ENCODE measurements at regions not wholly inside any gene's neighbourhood (a gene's known extent, or its start where the extent isn't known, plus 50 kb on each side); places are given as distances from the start of the nearest gene placed in this dataset.

DNA sequence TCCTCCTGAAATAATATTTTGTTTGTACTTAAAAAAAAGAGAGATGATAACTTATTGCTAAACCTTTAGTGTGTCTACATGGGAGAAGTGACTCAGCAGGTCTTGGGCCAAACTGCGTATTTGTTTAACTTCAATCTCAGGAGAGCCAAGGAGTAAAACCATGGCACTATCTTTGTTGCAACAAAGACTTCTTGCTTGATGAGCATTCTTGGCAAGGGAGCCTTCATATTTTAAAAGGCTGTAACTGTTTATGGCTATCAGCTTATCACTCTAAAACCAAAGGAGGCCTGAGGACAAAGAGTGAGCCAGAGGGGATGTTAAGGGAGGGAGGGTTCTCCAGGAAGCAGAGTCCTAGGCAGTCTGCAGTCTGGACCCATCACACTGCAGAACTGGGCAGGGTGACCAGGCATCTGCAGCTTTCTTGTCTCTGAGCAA is 216.2 kb upstream of the S1PR3 start:
- no peak for ATAC-seq
- POLR2A ChIA-PET = no interaction called here

DNA sequence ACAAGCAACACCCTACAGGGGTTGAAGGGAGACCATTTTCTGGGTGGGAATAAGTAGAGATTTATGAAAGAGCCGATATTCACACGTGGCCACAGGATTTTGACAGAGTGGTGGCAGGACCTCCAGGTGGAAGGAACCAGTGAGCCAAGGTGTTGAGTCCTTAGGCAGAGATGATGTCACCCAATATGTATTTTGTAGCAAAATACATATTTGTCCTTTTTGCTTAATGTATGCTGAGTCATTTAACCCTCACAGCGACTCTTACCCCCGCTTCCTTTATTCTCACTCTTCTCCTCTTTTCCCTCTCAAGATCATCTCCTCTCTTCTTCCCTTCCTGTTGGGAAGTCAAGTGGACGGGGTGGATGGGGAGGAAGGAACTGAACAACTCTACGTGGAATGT is 215.7 kb upstream of the S1PR3 start:
- H3K27me3 Mint-ChIP-seq = peaks cover 13% of the 10 kb centered on the region
- no peak overlapping the region for H3K4me3 Mint-ChIP-seq
- no peaks in the 10 kb centered on the region for H3K36me3 Mint-ChIP-seq (ENCODE audit: low read depth)
- H3K9me3 Mint-ChIP-seq (ENCODE audit: low read depth) = no peaks in the 10 kb centered on the region
- no peak overlapping the region for H3K27ac Mint-ChIP-seq
- peaks cover 4% of the 10 kb centered on the region for H3K4me1 Mint-ChIP-seq
- ChIA-PET POLR2A (no interaction called here), CTCF (no interaction called here)
- no peak for DNase-seq
- intact Hi-C loops (cut with DNase I, micrococcal nuclease) = no loop called here
- ATAC-seq = no peak

More for the DNA sequence above, 216.2 kb upstream of the S1PR3 start:
- DNase-seq = no peak
- Mint-ChIP-seq H3K4me1 (peaks cover 4% of the 10 kb centered on the region), H3K4me3 (no peak overlapping the region), H3K36me3 (ENCODE audit: low read depth) (no peaks in the 10 kb centered on the region), H3K27me3 (peaks cover 13% of the 10 kb centered on the region), H3K27ac (no peak overlapping the region), H3K9me3 (ENCODE audit: low read depth) (no peaks in the 10 kb centered on the region)
- intact Hi-C loops (cut with DNase I, micrococcal nuclease) = no loop called here
- CTCF ChIA-PET = no interaction called here

DNA sequence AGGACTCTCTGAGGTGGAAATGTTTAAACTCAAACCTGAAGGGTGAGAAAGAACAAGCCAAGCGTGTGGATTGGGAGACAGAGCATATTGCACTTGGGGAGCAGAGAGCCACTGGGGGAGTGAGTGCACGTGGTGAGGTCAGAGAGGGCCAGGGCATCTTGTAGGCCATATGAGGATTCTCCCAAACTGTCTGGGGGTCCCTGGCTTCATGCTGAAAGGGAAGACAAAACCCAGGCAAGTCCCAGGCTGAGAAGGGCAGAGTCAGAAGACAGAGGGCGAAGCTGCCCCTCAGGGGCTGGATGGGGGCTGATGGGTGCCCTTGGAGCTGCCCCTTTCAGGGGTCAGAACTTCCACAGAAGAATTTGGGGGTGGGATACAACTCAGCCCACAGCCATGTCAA is 215.3 kb upstream of the S1PR3 start:
- H3K4me3 Mint-ChIP-seq = no peak overlapping the region
- DNase-seq = no peak

DNA sequence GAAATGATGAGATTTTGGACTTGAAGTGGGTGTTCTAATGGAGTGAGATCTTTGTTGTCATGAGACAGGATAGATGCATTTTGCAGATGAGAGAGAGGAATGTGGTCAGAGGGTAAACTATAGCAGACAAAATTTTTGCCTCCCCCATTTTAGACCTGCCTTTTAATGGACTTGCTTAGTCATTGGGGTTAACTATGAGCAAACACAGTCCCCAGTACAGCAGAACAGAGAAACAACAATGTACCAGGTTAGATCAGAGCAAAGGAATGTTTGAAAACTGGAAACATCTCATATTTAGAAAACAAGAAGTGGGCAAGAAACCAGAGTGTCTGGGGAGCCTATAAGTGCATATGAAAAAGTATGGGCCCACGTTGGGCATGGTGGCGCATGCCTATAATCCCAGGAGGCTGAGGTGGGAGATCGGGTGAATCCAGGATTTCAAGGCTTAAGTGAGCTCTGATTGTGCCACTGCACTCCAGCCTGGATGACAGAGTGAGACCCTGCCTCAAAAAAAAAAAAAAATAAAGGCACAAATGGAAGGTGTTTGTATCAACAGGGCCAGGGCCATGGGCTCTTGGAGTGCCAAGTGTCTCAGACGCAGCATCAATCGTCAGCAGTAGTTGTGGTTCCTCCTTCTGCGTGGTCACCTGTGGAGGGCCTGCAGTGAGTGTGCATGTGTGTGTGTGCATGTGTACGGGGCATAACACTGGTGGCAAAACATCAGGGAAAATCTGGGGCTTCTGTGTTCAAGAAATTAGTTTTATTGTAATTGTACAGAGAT is 214.4 kb upstream of the S1PR3 start:
- H3K4me3 Mint-ChIP-seq = no peak overlapping the region
- DNase-seq (no peak), ATAC-seq (no peak)
- no peaks in the 10 kb centered on the region for H3K9me3 Mint-ChIP-seq (ENCODE audit: low read depth)
- H3K4me1 Mint-ChIP-seq = peaks cover 4% of the 10 kb centered on the region
- H3K36me3 Mint-ChIP-seq (ENCODE audit: low read depth) = no peaks in the 10 kb centered on the region
- H3K27me3 Mint-ChIP-seq = peaks cover 16% of the 10 kb centered on the region
- intact Hi-C loops (cut with DNase I, micrococcal nuclease) = no loop called here
- ChIA-PET POLR2A (no interaction called here), CTCF (no interaction called here)
- H3K27ac Mint-ChIP-seq = no peak overlapping the region

More for the DNA sequence above, 215.3 kb upstream of the S1PR3 start:
- H3K27me3 Mint-ChIP-seq = peaks cover 13% of the 10 kb centered on the region
- peaks cover 4% of the 10 kb centered on the region for H3K4me1 Mint-ChIP-seq
- POLR2A ChIA-PET = no interaction called here
- CTCF ChIA-PET = no interaction called here
- H3K36me3 Mint-ChIP-seq (ENCODE audit: low read depth) = no peaks in the 10 kb centered on the region
- ATAC-seq = no peak
- no peak overlapping the region for H3K27ac Mint-ChIP-seq
- intact Hi-C loops (cut with DNase I, micrococcal nuclease) = no loop called here
- no peaks in the 10 kb centered on the region for H3K9me3 Mint-ChIP-seq (ENCODE audit: low read depth)

- no peak overlapping the region for H3K27ac Mint-ChIP-seq
- H3K27me3 Mint-ChIP-seq = peaks cover 16% of the 10 kb centered on the region
- POLR2A ChIA-PET = no interaction called here
- ATAC-seq (no peak), DNase-seq (no peak)
- H3K9me3 Mint-ChIP-seq (ENCODE audit: low read depth) = no peaks in the 10 kb centered on the region
- no peaks in the 10 kb centered on the region for H3K36me3 Mint-ChIP-seq (ENCODE audit: low read depth)
- H3K4me1 Mint-ChIP-seq = peaks cover 4% of the 10 kb centered on the region
- intact Hi-C loops (cut with DNase I, micrococcal nuclease) = no loop called here
- CTCF ChIA-PET = no interaction called here
- no peak overlapping the region for H3K4me3 Mint-ChIP-seq
Observed at GRCh38 chr9:88777498-88778312, 213.6 kb upstream of the S1PR3 start.

- intact Hi-C loops (cut with DNase I, micrococcal nuclease) = no loop called here
- DNase-seq (no peak), ATAC-seq (no peak)
- no peak overlapping the region for H3K27ac Mint-ChIP-seq
- H3K36me3 Mint-ChIP-seq (ENCODE audit: low read depth) = no peaks in the 10 kb centered on the region
- H3K4me3 Mint-ChIP-seq = no peak overlapping the region
- H3K27me3 Mint-ChIP-seq = peaks cover 17% of the 10 kb centered on the region
- ChIA-PET POLR2A (no interaction called here), CTCF (interaction anchor here (1.1 kb wide), 1 partner anchor 204 kb away, joined by 4 read pairs; no protein-coding TSS in a partner anchor)
- no peaks in the 10 kb centered on the region for H3K9me3 Mint-ChIP-seq (ENCODE audit: low read depth)
- H3K4me1 Mint-ChIP-seq = peaks cover 4% of the 10 kb centered on the region
Observed at GRCh38 chr9:88781628-88782391, 209.5 kb upstream of the S1PR3 start.

DNA sequence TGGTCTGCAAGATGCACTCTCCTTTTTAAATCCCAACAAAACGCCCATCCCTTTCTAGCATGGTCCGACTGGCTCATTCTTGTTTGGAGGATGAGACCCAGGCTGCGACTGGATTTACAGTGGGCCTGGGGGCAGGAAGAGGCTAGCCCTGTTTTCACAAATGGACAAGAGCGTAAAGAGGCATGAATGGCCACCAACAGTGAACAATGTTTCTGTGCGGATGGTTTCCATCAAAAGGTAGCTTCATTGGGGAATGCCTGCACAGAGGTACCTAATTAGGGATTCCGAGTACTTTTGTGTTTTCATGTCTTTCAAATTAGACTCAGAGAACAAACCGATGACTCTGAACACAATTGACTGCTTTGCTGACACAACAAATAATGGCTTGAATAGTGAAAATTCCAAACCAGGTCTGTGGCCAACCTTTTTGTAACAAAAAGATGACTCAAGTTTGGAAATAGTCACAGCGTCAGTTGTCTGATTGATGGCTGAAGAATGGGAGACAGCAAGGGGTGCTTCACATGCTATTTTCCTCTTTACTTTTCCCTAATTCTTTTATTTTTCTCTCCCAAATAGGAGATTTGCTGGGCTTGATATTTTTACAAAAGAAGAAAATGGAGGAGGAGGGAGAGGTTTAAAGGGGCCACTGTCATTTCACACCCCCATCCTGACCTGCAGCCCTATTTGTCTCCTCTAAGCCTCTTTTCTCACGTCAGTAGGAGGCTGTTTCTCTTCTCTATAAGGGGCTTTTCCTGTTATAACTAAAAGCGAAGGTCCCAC is 208.1 kb upstream of the S1PR3 start:
- Mint-ChIP-seq H3K27me3 (peaks cover 23% of the 10 kb centered on the region), H3K36me3 (ENCODE audit: low read depth) (no peaks in the 10 kb centered on the region), H3K4me3 (no peak overlapping the region), H3K4me1 (no peaks in the 10 kb centered on the region), H3K9me3 (ENCODE audit: low read depth) (no peaks in the 10 kb centered on the region), H3K27ac (no peak overlapping the region)
- ATAC-seq (no peak), DNase-seq (no peak)
- ChIA-PET POLR2A (no interaction called here), CTCF (interaction anchor here (1.1 kb wide), 1 partner anchor 202 kb away, joined by 4 read pairs; no protein-coding TSS in a partner anchor)
- intact Hi-C loops (cut with DNase I, micrococcal nuclease) = no loop called here

GRCh38 chr9:88783711-88784083 is 207.6 kb upstream of the S1PR3 start:
- no peak for ATAC-seq
- Mint-ChIP-seq H3K27me3 (peaks cover 26% of the 10 kb centered on the region), H3K4me3 (no peak overlapping the region), H3K9me3 (ENCODE audit: low read depth) (no peaks in the 10 kb centered on the region), H3K36me3 (ENCODE audit: low read depth) (no peaks in the 10 kb centered on the region), H3K4me1 (no peaks in the 10 kb centered on the region), H3K27ac (no peak overlapping the region)
- DNase-seq = no peak
- POLR2A ChIA-PET = no interaction called here
- intact Hi-C loops (cut with DNase I, micrococcal nuclease) = no loop called here
- CTCF ChIA-PET = no interaction called here

DNA sequence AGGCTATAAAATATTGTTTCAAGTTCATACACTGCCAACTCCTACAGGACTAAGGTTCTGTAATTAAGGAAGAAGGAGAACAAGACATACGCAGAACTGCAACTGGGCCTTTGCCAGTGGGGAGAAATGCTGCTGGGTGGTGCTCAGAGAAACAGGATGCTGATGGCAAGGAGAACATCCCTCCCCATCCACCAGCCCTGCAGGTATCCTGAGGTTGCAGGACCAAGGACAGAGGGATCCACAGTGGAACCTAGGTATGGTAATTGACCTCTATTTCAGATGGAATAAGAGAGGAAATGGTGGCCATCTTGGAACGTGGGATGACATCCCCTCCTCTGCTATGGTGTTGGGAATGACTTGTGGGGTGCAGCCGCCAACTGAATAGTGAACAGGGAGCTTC is 206.3 kb upstream of the S1PR3 start:
- Mint-ChIP-seq H3K27ac (no peak overlapping the region), H3K27me3 (peaks cover 26% of the 10 kb centered on the region), H3K4me1 (peaks cover 5% of the 10 kb centered on the region), H3K36me3 (ENCODE audit: low read depth) (no peaks in the 10 kb centered on the region), H3K4me3 (no peak overlapping the region), H3K9me3 (ENCODE audit: low read depth) (no peaks in the 10 kb centered on the region)
- intact Hi-C loops (cut with DNase I, micrococcal nuclease) = no loop called here
- ATAC-seq (no peak), DNase-seq (no peak)
- ChIA-PET CTCF (no interaction called here), POLR2A (no interaction called here)

- CTCF ChIA-PET = no interaction called here
- no peak for ATAC-seq
- intact Hi-C loops (cut with DNase I, micrococcal nuclease) = no loop called here
- DNase-seq = no peak
- Mint-ChIP-seq H3K27me3 (peaks cover 26% of the 10 kb centered on the region), H3K4me1 (peaks cover 16% of the 10 kb centered on the region), H3K9me3 (ENCODE audit: low read depth) (no peaks in the 10 kb centered on the region), H3K27ac (no peak overlapping the region), H3K36me3 (ENCODE audit: low read depth) (no peaks in the 10 kb centered on the region), H3K4me3 (no peak overlapping the region)
- POLR2A ChIA-PET = interaction anchor here (0.6 kb wide), 1 partner anchor 75 kb away, joined by 14 read pairs; no protein-coding TSS in a partner anchor
Observed at GRCh38 chr9:88786291-88787079, 204.8 kb upstream of the S1PR3 start.

GRCh38 chr9:88789785-88790184 is 201.5 kb upstream of the S1PR3 start:
- ATAC-seq = peak; percentile 78
- no peak overlapping the region for H3K27ac Mint-ChIP-seq

More at GRCh38 chr9:88789785-88790184, 201.5 kb upstream of the S1PR3 start:
- POLR2A ChIA-PET = no interaction called here
- Mint-ChIP-seq H3K36me3 (ENCODE audit: low read depth) (no peaks in the 10 kb centered on the region), H3K4me3 (no peak overlapping the region), H3K4me1 (peaks cover 25% of the 10 kb centered on the region), H3K27me3 (peaks cover 18% of the 10 kb centered on the region), H3K9me3 (ENCODE audit: low read depth) (no peaks in the 10 kb centered on the region)
- CTCF ChIA-PET = no interaction called here
- intact Hi-C loops (cut with DNase I, micrococcal nuclease) = no loop called here
- no peak for DNase-seq

All from activated CD4-positive, alpha-beta T cell treated with anti-CD3 and anti-CD28 coated beads for 36 hours (primary cell).